ENCODE measurements at regions not wholly inside any gene's neighbourhood (a gene's known extent, or its start where the extent isn't known, plus 50 kb on each side); places are given as distances from the start of the nearest gene placed in this dataset.

DNA sequence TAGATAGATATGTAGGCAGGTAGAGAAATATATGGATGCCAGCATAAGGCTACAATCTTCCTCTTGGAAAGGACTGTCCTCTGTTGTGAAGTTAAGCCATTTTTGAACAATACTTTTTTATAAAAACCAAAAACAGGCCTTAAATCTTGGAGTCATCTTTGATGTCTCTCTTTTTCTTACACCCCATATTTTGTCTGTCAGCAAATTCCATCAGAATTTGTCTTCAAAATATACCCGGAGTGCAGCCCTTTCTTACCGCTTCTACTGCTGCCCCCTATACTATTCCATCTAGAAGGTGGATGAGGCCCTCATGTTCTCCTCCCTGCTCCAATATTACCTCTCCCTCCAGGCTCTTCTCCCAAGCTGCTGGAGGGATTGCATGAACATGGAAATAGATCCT, 326.5 kb downstream of the HAPSTR1 start:
- intact Hi-C loops (cut with micrococcal nuclease) = no loop called here
- ATAC-seq = no peak
- no peak overlapping the region for H3K4me3 ChIP-seq (ENCODE audit: low read length)
- peaks cover 3% of the 10 kb centered on the region for H3K9me3 ChIP-seq (ENCODE audit: control insufficient read depth, insufficient read depth, low read length)
- WGBS (ENCODE audit: insufficient coverage) = 97% methylated on average over 2 of the region's 2 CpGs
- H3K4me3 Mint-ChIP-seq = no peak overlapping the region
- H3K27me3 ChIP-seq (ENCODE audit: control insufficient read depth, insufficient read depth, low read length) = no peaks in the 10 kb centered on the region
- H3K27ac ChIP-seq (ENCODE audit: low read length) = no peak overlapping the region
- no peak for DNase-seq
- H3K4me1 Mint-ChIP-seq = no peaks in the 10 kb centered on the region
- TF ChIP-seq, protein P1, sequence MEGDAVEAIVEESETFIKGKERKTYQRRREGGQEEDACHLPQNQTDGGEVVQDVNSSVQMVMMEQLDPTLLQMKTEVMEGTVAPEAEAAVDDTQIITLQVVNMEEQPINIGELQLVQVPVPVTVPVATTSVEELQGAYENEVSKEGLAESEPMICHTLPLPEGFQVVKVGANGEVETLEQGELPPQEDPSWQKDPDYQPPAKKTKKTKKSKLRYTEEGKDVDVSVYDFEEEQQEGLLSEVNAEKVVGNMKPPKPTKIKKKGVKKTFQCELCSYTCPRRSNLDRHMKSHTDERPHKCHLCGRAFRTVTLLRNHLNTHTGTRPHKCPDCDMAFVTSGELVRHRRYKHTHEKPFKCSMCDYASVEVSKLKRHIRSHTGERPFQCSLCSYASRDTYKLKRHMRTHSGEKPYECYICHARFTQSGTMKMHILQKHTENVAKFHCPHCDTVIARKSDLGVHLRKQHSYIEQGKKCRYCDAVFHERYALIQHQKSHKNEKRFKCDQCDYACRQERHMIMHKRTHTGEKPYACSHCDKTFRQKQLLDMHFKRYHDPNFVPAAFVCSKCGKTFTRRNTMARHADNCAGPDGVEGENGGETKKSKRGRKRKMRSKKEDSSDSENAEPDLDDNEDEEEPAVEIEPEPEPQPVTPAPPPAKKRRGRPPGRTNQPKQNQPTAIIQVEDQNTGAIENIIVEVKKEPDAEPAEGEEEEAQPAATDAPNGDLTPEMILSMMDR (IDR thresholded peaks at IDR 0.05) = no peak
- no peaks in the 10 kb centered on the region for H3K4me1 ChIP-seq (ENCODE audit: control insufficient read depth, insufficient read depth, low read length)
- no peaks in the 10 kb centered on the region for H3K36me3 Mint-ChIP-seq
- H3K27ac Mint-ChIP-seq = no peak overlapping the region
- peaks cover 2 to 6% of the 10 kb centered on the region in 2 donors for H3K9me3 Mint-ChIP-seq
- H3K27me3 Mint-ChIP-seq (ENCODE audit: low read depth in 2 of 2) = no peaks in the 10 kb centered on the region
- no peaks in the 10 kb centered on the region for H3K36me3 ChIP-seq (ENCODE audit: control insufficient read depth, insufficient read depth, low read length)

DNA sequence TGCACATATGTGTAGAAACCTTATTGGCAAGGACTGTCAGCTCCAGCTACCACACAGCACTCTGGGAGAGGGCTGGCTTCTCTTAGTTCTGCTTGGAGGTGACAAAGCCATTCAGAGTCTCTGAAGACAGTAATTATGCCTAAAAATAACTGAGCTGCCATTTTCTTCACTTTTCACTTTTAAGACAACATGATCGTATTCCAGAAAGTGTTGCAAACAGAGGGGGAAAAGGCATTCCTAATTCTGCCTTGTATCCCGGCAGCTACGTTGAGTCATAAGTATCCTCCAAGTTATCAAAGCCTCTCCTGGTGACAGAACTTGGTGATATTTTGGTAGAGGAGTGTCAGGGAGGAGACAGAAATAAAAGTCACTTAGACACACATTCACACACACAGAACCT, 327.7 kb downstream of the HAPSTR1 start:
- DNase-seq (no peak), ATAC-seq (no peak)
- Histone ChIP-seq H3K4me3 (ENCODE audit: low read length) (no peak overlapping the region), H3K4me1 (ENCODE audit: control insufficient read depth, insufficient read depth, low read length) (no peaks in the 10 kb centered on the region), H3K27ac (ENCODE audit: low read length) (no peak overlapping the region), H3K36me3 (ENCODE audit: control insufficient read depth, insufficient read depth, low read length) (no peaks in the 10 kb centered on the region), H3K27me3 (ENCODE audit: control insufficient read depth, insufficient read depth, low read length) (no peaks in the 10 kb centered on the region), H3K9me3 (ENCODE audit: control insufficient read depth, insufficient read depth, low read length) (peaks cover 3% of the 10 kb centered on the region)
- no peak overlapping the region for H3K4me3 Mint-ChIP-seq
- no peak overlapping the region for H3K27ac Mint-ChIP-seq
- TF ChIP-seq, protein P1 (IDR thresholded peaks at IDR 0.05) = no peak
- intact Hi-C loops (cut with micrococcal nuclease) = no loop called here
- 89% methylated on average over 3 of the region's 3 CpGs for WGBS (ENCODE audit: insufficient coverage)
- H3K27me3 Mint-ChIP-seq (ENCODE audit: low read depth in 2 of 2) = no peaks in the 10 kb centered on the region
- H3K36me3 Mint-ChIP-seq = no peaks in the 10 kb centered on the region
- H3K9me3 Mint-ChIP-seq = peaks cover 2 to 6% of the 10 kb centered on the region in 2 donors
- no peaks in the 10 kb centered on the region for H3K4me1 Mint-ChIP-seq

DNA sequence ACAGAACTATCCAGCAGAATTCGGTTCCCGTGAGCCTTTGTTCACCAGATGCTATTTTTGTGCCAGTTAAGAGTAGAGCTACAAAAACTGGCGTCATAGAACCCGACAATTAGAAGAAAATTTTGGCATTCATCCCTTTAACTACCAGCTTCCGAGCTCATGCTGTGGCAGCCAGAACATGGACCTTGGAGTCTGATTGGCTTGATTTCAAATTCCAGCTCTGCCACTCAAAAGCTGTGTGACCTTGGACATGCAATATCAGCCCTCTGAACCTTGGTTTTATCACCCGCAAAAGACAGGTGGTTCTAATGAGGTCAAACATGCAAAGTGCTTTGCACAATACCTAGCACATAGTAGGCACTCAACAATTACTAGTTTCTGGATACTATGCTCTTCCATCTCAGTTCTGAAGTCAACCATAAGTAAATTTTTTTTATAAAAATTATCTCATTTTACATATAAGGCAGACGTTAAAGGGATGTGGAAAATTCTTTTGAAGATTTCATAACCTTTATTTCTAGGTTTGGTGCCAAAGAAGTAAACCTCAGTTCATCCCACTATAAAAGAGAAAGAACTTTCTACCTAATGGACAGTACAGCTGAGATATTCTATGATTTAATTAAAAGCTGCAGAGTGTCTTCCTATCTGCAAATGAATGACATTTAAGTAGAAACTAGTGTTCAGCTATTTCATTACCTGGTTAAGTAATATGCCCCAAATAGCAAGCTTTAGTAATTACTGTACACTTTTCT, 331.5 kb downstream of the HAPSTR1 start:
- intact Hi-C loops (cut with micrococcal nuclease) = no loop called here
- H3K27me3 Mint-ChIP-seq (ENCODE audit: low read depth in 2 of 2) = peaks cover 0 to 3% of the 10 kb centered on the region in 2 donors

More for the DNA sequence above, 331.5 kb downstream of the HAPSTR1 start:
- no peak for ATAC-seq
- Mint-ChIP-seq H3K36me3 (no peaks in the 10 kb centered on the region), H3K4me3 (no peak overlapping the region), H3K4me1 (no peaks in the 10 kb centered on the region), H3K27ac (no peak overlapping the region), H3K9me3 (peaks cover 0 to 3% of the 10 kb centered on the region in 2 donors)
- DNase-seq = no peak
- H3K4me1 ChIP-seq (ENCODE audit: control insufficient read depth, insufficient read depth, low read length) = no peaks in the 10 kb centered on the region
- H3K36me3 ChIP-seq (ENCODE audit: control insufficient read depth, insufficient read depth, low read length) = no peaks in the 10 kb centered on the region
- H3K27me3 ChIP-seq (ENCODE audit: control insufficient read depth, insufficient read depth, low read length) = no peaks in the 10 kb centered on the region
- 80% methylated on average over 6 of the region's 7 CpGs for WGBS (ENCODE audit: insufficient coverage)
- H3K27ac ChIP-seq (ENCODE audit: low read length) = no peak overlapping the region
- H3K9me3 ChIP-seq (ENCODE audit: control insufficient read depth, insufficient read depth, low read length) = no peaks in the 10 kb centered on the region
- TF ChIP-seq, protein P1 (IDR thresholded peaks at IDR 0.05) = no peak
- no peak overlapping the region for H3K4me3 ChIP-seq (ENCODE audit: low read length)
